ENCODE measurements at regions not wholly inside any gene's neighbourhood (a gene's known extent, or its start where the extent isn't known, plus 50 kb on each side); places are given as distances from the start of the nearest gene placed in this dataset.
"Not testable (repeated sequence)": the region's sequence is repeated elsewhere in the genome, so short reads cannot be mapped to it uniquely, and the experiment has no call there.

DNA sequence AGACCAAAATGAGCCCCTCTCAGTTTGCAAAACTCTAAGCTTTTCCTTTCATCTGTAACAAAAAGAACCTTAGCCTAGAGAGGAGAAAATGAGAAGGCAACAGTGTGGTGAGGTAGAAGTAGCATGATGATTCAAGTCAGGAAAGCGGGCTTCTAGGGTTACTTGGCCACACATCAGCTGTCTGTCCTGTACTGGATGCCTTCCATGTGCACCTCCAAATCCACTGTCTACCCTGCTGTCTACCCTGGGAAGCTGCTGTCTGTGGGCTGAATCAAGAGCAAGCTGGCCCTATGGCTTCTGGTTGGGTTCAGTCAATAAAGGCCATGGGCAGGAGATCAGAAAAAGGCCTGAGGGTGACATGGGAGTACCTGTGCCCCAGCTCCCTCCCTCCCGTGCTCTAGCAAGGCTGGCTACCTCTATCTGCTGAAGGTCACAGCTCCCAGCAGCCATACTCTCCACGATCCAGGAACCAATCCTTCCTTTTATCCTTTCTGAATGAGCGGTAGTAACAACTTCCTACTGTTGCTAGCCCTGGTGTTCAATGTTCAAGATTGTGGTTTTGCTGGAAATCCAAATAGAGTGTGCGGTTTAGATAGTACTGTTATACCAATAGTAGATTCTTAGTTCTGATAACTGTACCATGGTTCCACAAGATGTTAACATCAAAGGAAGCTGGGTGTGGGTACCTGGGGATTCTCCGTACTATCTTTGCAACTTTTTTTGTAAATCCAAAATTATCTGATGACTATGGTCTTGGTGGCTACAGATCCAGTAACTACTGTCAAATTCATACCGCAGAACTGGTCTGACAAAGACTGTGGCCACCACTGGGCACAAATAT, 191.0 kb downstream of the ESM1 start:
- Mint-ChIP-seq H3K27me3 (ENCODE audit: insufficient read depth, unreplicated experiment) (peaks cover 9% of the 10 kb centered on the region), H3K27ac (ENCODE audit: unreplicated experiment) (no peak overlapping the region), H3K36me3 (ENCODE audit: insufficient read depth, unreplicated experiment) (no peaks in the 10 kb centered on the region), H3K9me3 (ENCODE audit: unreplicated experiment) (peaks cover 7% of the 10 kb centered on the region), H3K4me1 (ENCODE audit: low read depth, unreplicated experiment) (no peaks in the 10 kb centered on the region), H3K4me3 (ENCODE audit: unreplicated experiment) (no peak overlapping the region)
- intact Hi-C loops (cut with micrococcal nuclease; ENCODE audit: unreplicated experiment): no loop called here
- TF ChIP-seq CTCF (IDR thresholded peaks at IDR 0.05; ENCODE audit: insufficient read depth in 1 of 2, low read depth in 1 of 2, low read length in 1 of 2, severe bottlenecking in 1 of 2, unreplicated experiment in 1 of 2): no peak
- no peak for DNase-seq
- Histone ChIP-seq H3K27me3 (replicated peaks; ENCODE audit: control insufficient read depth, insufficient read depth, low read length) (no peaks in the 10 kb centered on the region; the same call in none of the 2 replicates), H3K36me3 (ENCODE audit: control insufficient read depth, insufficient read depth, low read length) (no peaks in the 10 kb centered on the region), H3K4me3 (ENCODE audit: low read depth, low read length) (no peak overlapping the region), H3K4me1 (no peaks in the 10 kb centered on the region), H3K9me3 (no peaks in the 10 kb centered on the region)
- ChIA-PET CTCF (no interaction called here), POLR2A (no interaction called here)
- no TSS peak for BruUV-seq (replicated peaks)

DNA sequence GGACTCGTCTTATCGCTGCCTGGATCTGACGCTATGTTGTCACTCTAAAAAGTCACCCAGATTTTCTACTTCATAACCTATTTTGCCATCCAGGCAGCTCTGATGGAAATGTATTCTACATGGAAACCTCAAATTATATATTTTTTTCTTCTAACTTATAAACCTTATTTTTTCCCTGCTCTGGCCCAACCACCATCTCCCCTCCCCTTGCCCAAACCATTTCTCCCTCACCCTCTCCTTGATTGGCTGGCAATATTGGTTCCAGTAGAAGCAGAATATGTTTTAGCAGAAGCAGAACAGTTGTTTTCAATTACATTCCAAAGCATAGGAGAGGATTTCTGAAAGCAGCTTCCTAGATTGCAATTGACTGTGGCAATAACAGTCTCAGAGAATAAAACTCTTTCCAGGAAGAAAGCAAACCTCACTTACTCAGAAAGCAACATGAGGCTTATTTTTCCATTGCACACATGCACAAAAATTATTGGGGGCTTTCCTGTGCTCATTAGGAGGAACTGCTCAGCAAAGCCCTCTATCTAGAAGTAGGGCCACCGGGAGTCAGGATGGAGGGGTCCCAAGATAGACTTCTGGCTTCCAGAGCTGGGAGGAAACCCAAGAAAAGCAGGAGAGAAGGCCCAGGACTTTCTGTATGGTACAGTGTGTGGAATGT, 191.8 kb downstream of the ESM1 start:
- POLR2A ChIA-PET: no interaction called here
- intact Hi-C loops (cut with micrococcal nuclease; ENCODE audit: unreplicated experiment): no loop called here
- Histone ChIP-seq H3K27me3 (replicated peaks; ENCODE audit: control insufficient read depth, insufficient read depth, low read length) (no peaks in the 10 kb centered on the region; the same call in none of the 2 replicates), H3K9me3 (no peaks in the 10 kb centered on the region), H3K36me3 (ENCODE audit: control insufficient read depth, insufficient read depth, low read length) (no peaks in the 10 kb centered on the region), H3K4me1 (no peaks in the 10 kb centered on the region), H3K4me3 (ENCODE audit: low read depth, low read length) (no peak overlapping the region)
- no TSS peak for BruUV-seq (replicated peaks)
- H3K4me1 Mint-ChIP-seq (ENCODE audit: low read depth, unreplicated experiment): no peaks in the 10 kb centered on the region
- H3K36me3 Mint-ChIP-seq (ENCODE audit: insufficient read depth, unreplicated experiment): no peaks in the 10 kb centered on the region
- no peak overlapping the region for H3K4me3 Mint-ChIP-seq (ENCODE audit: unreplicated experiment)
- H3K27me3 Mint-ChIP-seq (ENCODE audit: insufficient read depth, unreplicated experiment): peaks cover 9% of the 10 kb centered on the region
- no peak for DNase-seq
- H3K9me3 Mint-ChIP-seq (ENCODE audit: unreplicated experiment): peaks cover 7% of the 10 kb centered on the region
- no peak for TF ChIP-seq CTCF (IDR thresholded peaks at IDR 0.05; ENCODE audit: insufficient read depth in 1 of 2, low read depth in 1 of 2, low read length in 1 of 2, severe bottlenecking in 1 of 2, unreplicated experiment in 1 of 2)
- CTCF ChIA-PET: no interaction called here
- no peak overlapping the region for H3K27ac Mint-ChIP-seq (ENCODE audit: unreplicated experiment)

- no peaks in the 10 kb centered on the region for H3K36me3 Mint-ChIP-seq (ENCODE audit: insufficient read depth, unreplicated experiment)
Observed at GRCh38 chr5:54792611-54793404, 192.6 kb downstream of the ESM1 start.

DNA sequence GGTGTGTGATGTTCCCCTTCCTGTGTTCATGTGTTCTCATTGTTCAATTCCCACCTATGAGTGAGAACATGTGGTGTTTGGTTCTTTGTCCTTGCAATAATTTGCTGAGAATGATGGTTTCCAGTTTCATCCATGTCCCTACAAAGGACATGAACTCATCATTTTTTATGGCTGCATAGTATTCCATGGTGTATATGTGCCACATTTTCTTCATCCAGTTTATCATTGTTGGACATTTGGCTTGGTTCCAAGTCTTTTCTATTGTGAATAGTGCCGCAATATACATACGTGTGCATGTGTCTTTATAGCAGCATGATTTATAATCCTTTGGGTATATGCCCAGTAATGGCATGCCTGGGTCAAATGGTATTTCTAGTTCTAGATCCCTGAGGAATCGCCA, 197.5 kb downstream of the ESM1 start:
- BruUV-seq (replicated peaks); H3K4me1 Mint-ChIP-seq (ENCODE audit: low read depth, unreplicated experiment); H3K9me3 Mint-ChIP-seq (ENCODE audit: unreplicated experiment); POLR2A ChIA-PET; H3K9me3 ChIP-seq; H3K36me3 ChIP-seq (ENCODE audit: control insufficient read depth, insufficient read depth, low read length); H3K27me3 ChIP-seq (replicated peaks; ENCODE audit: control insufficient read depth, insufficient read depth, low read length); H3K4me1 ChIP-seq; H3K27ac Mint-ChIP-seq (ENCODE audit: unreplicated experiment); H3K4me3 ChIP-seq (ENCODE audit: low read depth, low read length); intact Hi-C loops (cut with micrococcal nuclease; ENCODE audit: unreplicated experiment); H3K27me3 Mint-ChIP-seq (ENCODE audit: insufficient read depth, unreplicated experiment); H3K36me3 Mint-ChIP-seq (ENCODE audit: insufficient read depth, unreplicated experiment); H3K4me3 Mint-ChIP-seq (ENCODE audit: unreplicated experiment); CTCF ChIA-PET; DNase-seq: not testable (repeated sequence)

More at GRCh38 chr5:54792611-54793404, 192.6 kb downstream of the ESM1 start:
- DNase-seq: no peak
- Histone ChIP-seq H3K36me3 (ENCODE audit: control insufficient read depth, insufficient read depth, low read length) (no peaks in the 10 kb centered on the region), H3K9me3 (no peaks in the 10 kb centered on the region), H3K4me3 (ENCODE audit: low read depth, low read length) (no peak overlapping the region), H3K4me1 (no peaks in the 10 kb centered on the region), H3K27me3 (replicated peaks; ENCODE audit: control insufficient read depth, insufficient read depth, low read length) (no peaks in the 10 kb centered on the region; the same call in none of the 2 replicates)
- intact Hi-C loops (cut with micrococcal nuclease; ENCODE audit: unreplicated experiment): no loop called here
- no TSS peak for BruUV-seq (replicated peaks)
- Mint-ChIP-seq H3K4me3 (ENCODE audit: unreplicated experiment) (no peak overlapping the region), H3K27ac (ENCODE audit: unreplicated experiment) (no peak overlapping the region), H3K9me3 (ENCODE audit: unreplicated experiment) (peaks cover 7% of the 10 kb centered on the region), H3K4me1 (ENCODE audit: low read depth, unreplicated experiment) (no peaks in the 10 kb centered on the region), H3K27me3 (ENCODE audit: insufficient read depth, unreplicated experiment) (peaks cover 9% of the 10 kb centered on the region)
- no peak for TF ChIP-seq CTCF (IDR thresholded peaks at IDR 0.05; ENCODE audit: insufficient read depth in 1 of 2, low read depth in 1 of 2, low read length in 1 of 2, severe bottlenecking in 1 of 2, unreplicated experiment in 1 of 2)
- CTCF ChIA-PET: no interaction called here
- POLR2A ChIA-PET: no interaction called here
